Fibroblast of the aortic adventitia (primary cell): ENCODE measurements at regions not wholly inside any gene's neighbourhood (a gene's known extent, or its start where the extent isn't known, plus 50 kb on each side); places are given as distances from the start of the nearest gene placed in this dataset.

Experiments used
- DNase-seq: peaks from one replicate; pipeline ENCODE4 v3.0.0-alpha.2; 2010; ENCODE audit warnings: low read depth
- H3K4me3 ChIP-seq: 2 replicates; pipeline ENCODE4 v1.5.1; 2011; ENCODE audit warnings: low read depth, mild to moderate bottlenecking, control low read depth, low read length, moderate library complexity
- TF ChIP-seq, protein P1 (sequence below): IDR thresholded peaks from 2 replicates; pipeline ENCODE4 v1.5.1; 2011; ENCODE audit warnings: mild to moderate bottlenecking, low read length, control low read depth, inconsistent platforms; ENCODE audit not compliant: insufficient read depth

- no peak for DNase-seq
- H3K4me3 ChIP-seq = no peak overlapping the region
- TF ChIP-seq, protein P1, sequence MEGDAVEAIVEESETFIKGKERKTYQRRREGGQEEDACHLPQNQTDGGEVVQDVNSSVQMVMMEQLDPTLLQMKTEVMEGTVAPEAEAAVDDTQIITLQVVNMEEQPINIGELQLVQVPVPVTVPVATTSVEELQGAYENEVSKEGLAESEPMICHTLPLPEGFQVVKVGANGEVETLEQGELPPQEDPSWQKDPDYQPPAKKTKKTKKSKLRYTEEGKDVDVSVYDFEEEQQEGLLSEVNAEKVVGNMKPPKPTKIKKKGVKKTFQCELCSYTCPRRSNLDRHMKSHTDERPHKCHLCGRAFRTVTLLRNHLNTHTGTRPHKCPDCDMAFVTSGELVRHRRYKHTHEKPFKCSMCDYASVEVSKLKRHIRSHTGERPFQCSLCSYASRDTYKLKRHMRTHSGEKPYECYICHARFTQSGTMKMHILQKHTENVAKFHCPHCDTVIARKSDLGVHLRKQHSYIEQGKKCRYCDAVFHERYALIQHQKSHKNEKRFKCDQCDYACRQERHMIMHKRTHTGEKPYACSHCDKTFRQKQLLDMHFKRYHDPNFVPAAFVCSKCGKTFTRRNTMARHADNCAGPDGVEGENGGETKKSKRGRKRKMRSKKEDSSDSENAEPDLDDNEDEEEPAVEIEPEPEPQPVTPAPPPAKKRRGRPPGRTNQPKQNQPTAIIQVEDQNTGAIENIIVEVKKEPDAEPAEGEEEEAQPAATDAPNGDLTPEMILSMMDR = no peak
Observed at GRCh38 chr1:61007534-61008364, 74.6 kb upstream of the NFIA start.

- H3K4me3 ChIP-seq = no peak overlapping the region
- DNase-seq = no peak
- TF ChIP-seq, protein P1 = no peak
Observed at GRCh38 chr1:61005614-61006580, 76.5 kb upstream of the NFIA start.

DNA sequence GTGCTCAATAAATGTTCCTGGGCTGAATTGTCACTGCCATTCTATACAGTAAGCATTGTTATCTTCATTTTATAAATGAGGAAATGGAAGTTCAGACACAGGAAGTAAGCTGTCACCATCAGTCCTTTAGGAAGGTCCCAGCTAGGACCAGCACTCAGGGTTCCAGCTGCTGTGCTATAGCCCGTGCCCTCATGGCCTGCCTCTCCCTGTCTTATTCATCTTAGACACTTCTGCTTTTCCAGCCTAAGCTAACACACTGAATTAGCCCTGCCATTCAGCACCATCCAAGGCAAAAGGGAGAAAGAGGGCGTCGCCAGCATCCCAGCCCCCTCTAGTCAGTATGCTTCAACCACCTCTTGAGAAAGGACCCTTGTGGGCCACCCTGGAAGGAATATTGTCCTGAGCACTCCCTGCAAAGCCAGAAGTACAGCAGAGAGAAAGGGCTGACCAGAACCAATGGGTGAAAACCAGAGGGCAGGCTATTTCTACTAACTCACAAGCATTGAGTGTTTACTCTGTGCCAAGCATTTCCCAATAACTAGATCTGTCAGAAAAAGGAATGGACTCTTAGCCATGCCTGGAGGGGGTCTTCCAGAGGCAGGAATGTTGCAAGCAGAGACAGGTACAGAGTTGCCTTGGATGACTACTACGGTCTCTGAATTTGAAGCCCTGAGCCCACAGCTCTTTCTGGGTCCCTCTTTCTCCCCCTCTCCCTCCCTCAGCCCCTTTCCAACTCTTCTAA lies 77.9 kb upstream of the NFIA start:
- TF ChIP-seq, protein P1 = no peak
- no peak for DNase-seq
- no peak overlapping the region for H3K4me3 ChIP-seq

DNA sequence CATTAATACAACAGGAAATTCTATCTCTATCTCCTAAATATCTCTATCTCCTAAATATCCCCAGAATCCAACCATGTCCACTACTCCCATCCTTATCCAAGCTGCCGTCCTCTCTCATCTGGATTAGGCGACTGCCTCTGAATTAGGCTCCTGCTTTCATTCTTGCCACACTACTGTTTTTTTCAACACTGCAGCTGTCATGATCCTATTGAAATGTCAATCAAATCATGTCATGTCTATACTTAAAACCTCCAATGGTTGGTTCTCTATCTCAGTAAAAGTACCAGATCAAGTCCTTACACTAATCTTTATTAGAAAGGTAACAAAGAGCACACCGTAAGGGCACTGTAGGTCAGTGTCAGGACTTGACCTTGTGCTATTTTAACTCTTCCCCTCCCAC lies 82.0 kb upstream of the NFIA start:
- TF ChIP-seq, protein P1 = no peak
- H3K4me3 ChIP-seq = no peak overlapping the region
- DNase-seq = no peak

DNA sequence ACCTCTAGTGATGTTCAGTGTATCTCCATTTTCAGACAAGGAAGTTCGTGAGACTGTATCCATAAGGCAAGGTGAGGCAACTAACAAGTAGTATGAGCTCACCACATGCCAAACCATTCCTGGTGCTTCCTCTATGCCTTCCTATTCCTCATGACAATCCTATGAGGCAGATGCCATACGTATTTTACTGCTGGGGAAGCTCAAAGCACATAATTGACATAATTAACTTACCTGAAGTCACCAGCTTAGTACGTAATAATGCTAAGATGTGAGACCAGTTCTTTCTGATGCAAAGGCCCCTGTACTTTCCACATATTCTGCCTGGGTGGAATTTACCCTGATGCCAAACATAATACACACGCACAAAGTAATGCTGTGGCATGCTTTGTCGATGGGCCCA lies 83.6 kb upstream of the NFIA start:
- H3K4me3 ChIP-seq = no peak overlapping the region
- TF ChIP-seq, protein P1 = no peak
- DNase-seq = no peak

- H3K4me3 ChIP-seq = no peak overlapping the region
- TF ChIP-seq, protein P1 = no peak
- DNase-seq = no peak
Observed at GRCh38 chr1:60994828-60995492, 87.4 kb upstream of the NFIA start.
